Motor neuron (in vitro differentiated cells): ENCODE measurements at regions not wholly inside any gene's neighbourhood (a gene's known extent, or its start where the extent isn't known, plus 50 kb on each side); places are given as distances from the start of the nearest gene placed in this dataset.

Experiments used
- ATAC-seq, 8 experiments: fragments of 200-7000 bp; cut with Tn5 transposase; replicated peaks in 6 of 8; 2 replicates each; pipeline ENCODE4 v1.8.0; 2021; ENCODE audit warnings: mild to moderate bottlenecking in 8 of 8, moderate library complexity in 8 of 8
- H3K27ac ChIP-seq, 2 donors: fragments of 250-450 bp; sonication (Bioruptor Pico); 2 replicates each; pipeline ENCODE4 v1.9.0; 2021; ENCODE audit warnings: antibody characterized with exemption in 2 of 2, mild to moderate bottlenecking in 2 of 2, moderate library complexity in 1 of 2
- H3K4me1 ChIP-seq, 2 donors: fragments of 250-450 bp; sonication (Bioruptor Pico); replicated peaks in 1 of 2; 2 replicates each; pipeline ENCODE4 v1.6.1; 2021; ENCODE audit warnings: antibody characterized with exemption in 2 of 2, mild to moderate bottlenecking in 2 of 2, moderate library complexity in 1 of 2
- H3K4me3 ChIP-seq, 5 donors: fragments of 250-450 bp; sonication (Bioruptor Pico); 2 replicates each; pipeline ENCODE4 v1.9.0; 2021; ENCODE audit warnings: antibody characterized with exemption in 5 of 5, mild to moderate bottlenecking in 5 of 5, moderate library complexity in 4 of 5
- whole genome bisulfite sequencing, 10 experiments: fragments of 450-650 bp; shearing (Covaris generic); methylation state at CpG; one replicate each; pipeline ENCODE4 v1.0.0; 2022; 5-methylcytosine and 5-hydroxymethylcytosine counted together
- in situ Hi-C, 9 experiments: fragments of 400-800 bp; cut with MboI; loops; one replicate each; pipeline ENCODE4 v1.15.0; 2021; ENCODE audit warnings: low sequenced_read_pairs in 9 of 9, low pct_unique_long_range_greater_than_20kb in 2 of 9; ENCODE audit not compliant: unreplicated experiment in 9 of 9

GRCh38 chr5:56328753-56329560 lies 95.8 kb upstream of the ANKRD55 start:
- ATAC-seq, result peak in 1 of 8 experiments; percentile 57
- in situ Hi-C loops, result no loop called here
- Histone ChIP-seq H3K27ac (no peak overlapping the region), H3K4me3 (no peak overlapping the region), H3K4me1 (no peaks in the 10 kb centered on the region)
- 40 to 100% (median 79%) methylated on average over 1 to 3 of the region's 3 CpGs; no CpG with 5 or more reads in 1 of the 10 experiments for WGBS, 10 experiments

GRCh38 chr5:56327809-56328208 lies 94.7 kb upstream of the ANKRD55 start:
- no peaks in the 10 kb centered on the region for H3K4me1 ChIP-seq
- in situ Hi-C loops, result no loop called here
- 27 to 95% (median 80%) methylated on average over 3 to 6 of the region's 6 CpGs; no CpG with 5 or more reads in 6 of the 10 experiments for WGBS, 10 experiments
- ATAC-seq, result peak in 1 of 8 experiments; percentile 17
- no peak overlapping the region for H3K4me3 ChIP-seq
- H3K27ac ChIP-seq, result no peak overlapping the region

GRCh38 chr5:56326770-56327169 lies 93.6 kb upstream of the ANKRD55 start:
- WGBS, 10 experiments, result 83 to 100% (median 92%) methylated on average over 1 to 2 of the region's 3 CpGs; no CpG with 5 or more reads in 6 of the 10 experiments
- Histone ChIP-seq H3K27ac (no peak overlapping the region), H3K4me3 (no peak overlapping the region), H3K4me1 (no peaks in the 10 kb centered on the region)
- no peak for ATAC-seq
- in situ Hi-C loops, result no loop called here

- Histone ChIP-seq H3K4me3 (no peak overlapping the region), H3K27ac (no peak overlapping the region), H3K4me1 (no peaks in the 10 kb centered on the region)
- in situ Hi-C loops, result no loop called here
- no peak for ATAC-seq
These were observed 93.0 kb upstream of the ANKRD55 start for GRCh38 chr5:56326116-56326515.

GRCh38 chr5:56325039-56325438 lies 91.9 kb upstream of the ANKRD55 start:
- no peak for ATAC-seq
- no peaks in the 10 kb centered on the region for H3K4me1 ChIP-seq
- in situ Hi-C loops, result no loop called here
- H3K4me3 ChIP-seq, result no peak overlapping the region
- 59 to 100% (median 96%) methylated on average over 2 of the region's 2 CpGs; no CpG with 5 or more reads in 2 of the 10 experiments for WGBS, 10 experiments
- no peak overlapping the region for H3K27ac ChIP-seq

- no peak overlapping the region for H3K27ac ChIP-seq
- H3K4me3 ChIP-seq, result no peak overlapping the region
- H3K4me1 ChIP-seq, result no peaks in the 10 kb centered on the region
- in situ Hi-C loops, result no loop called here
- WGBS, 10 experiments, result 37 to 100% (median 71%) methylated on average over 1 to 2 of the region's 2 CpGs; no CpG with 5 or more reads in 1 of the 10 experiments
- peak in 1 of 8 experiments; percentile 60 for ATAC-seq
These were observed 90.4 kb upstream of the ANKRD55 start for GRCh38 chr5:56323505-56323904.

GRCh38 chr5:56322592-56322991 lies 89.5 kb upstream of the ANKRD55 start:
- H3K4me3 ChIP-seq, result no peak overlapping the region
- in situ Hi-C loops, result no loop called here
- H3K27ac ChIP-seq, result no peak overlapping the region
- WGBS, 10 experiments, result 75 to 100% (median 83%) methylated on average over 1 to 4 of the region's 10 CpGs; no CpG with 5 or more reads in 4 of the 10 experiments
- ATAC-seq, result peak in 2 of 8 experiments; percentile 48 to 53
- no peaks in the 10 kb centered on the region for H3K4me1 ChIP-seq

GRCh38 chr5:56321236-56321881 lies 88.2 kb upstream of the ANKRD55 start:
- WGBS, 10 experiments, result 40 to 100% (median 80%) methylated on average over 1 to 4 of the region's 10 CpGs; no CpG with 5 or more reads in 4 of the 10 experiments
- Histone ChIP-seq H3K27ac (no peak overlapping the region), H3K4me1 (no peaks in the 10 kb centered on the region), H3K4me3 (no peak overlapping the region)
- ATAC-seq, result no peak
- in situ Hi-C loops, result no loop called here

GRCh38 chr5:56320686-56321085 lies 87.6 kb upstream of the ANKRD55 start:
- H3K4me1 ChIP-seq, result no peaks in the 10 kb centered on the region
- in situ Hi-C loops, result no loop called here
- 100% methylated on average over 1 to 3 of the region's 3 CpGs; no CpG with 5 or more reads in 6 of the 10 experiments for WGBS, 10 experiments

GRCh38 chr5:56319526-56320181 lies 86.5 kb upstream of the ANKRD55 start:
- no peaks in the 10 kb centered on the region for H3K4me1 ChIP-seq
- in situ Hi-C loops, result no loop called here
- WGBS, 10 experiments, result 17 to 100% (median 89%) methylated on average over 1 to 14 of the region's 19 CpGs; no CpG with 5 or more reads in 1 of the 10 experiments

More at GRCh38 chr5:56320686-56321085, 87.6 kb upstream of the ANKRD55 start:
- ATAC-seq, result no peak
- Histone ChIP-seq H3K4me3 (no peak overlapping the region), H3K27ac (no peak overlapping the region)

GRCh38 chr5:56317923-56318561 lies 84.9 kb upstream of the ANKRD55 start:
- no peak for ATAC-seq
- Histone ChIP-seq H3K4me1 (no peaks in the 10 kb centered on the region), H3K27ac (no peak overlapping the region), H3K4me3 (no peak overlapping the region)
- 59 to 100% (median 97%) methylated on average over 1 to 4 of the region's 7 CpGs; no CpG with 5 or more reads in 1 of the 10 experiments for WGBS, 10 experiments
- in situ Hi-C loops, result no loop called here

More at GRCh38 chr5:56319526-56320181, 86.5 kb upstream of the ANKRD55 start:
- Histone ChIP-seq H3K27ac (no peak overlapping the region), H3K4me3 (no peak overlapping the region)
- peak in 1 of 8 experiments; percentile 23 for ATAC-seq

GRCh38 chr5:56316299-56316994 lies 83.3 kb upstream of the ANKRD55 start:
- ATAC-seq, result no peak
- Histone ChIP-seq H3K4me3 (no peak overlapping the region), H3K27ac (no peak overlapping the region), H3K4me1 (no peaks in the 10 kb centered on the region)
- WGBS, 10 experiments, result 83 to 100% (median 93%) methylated on average over 1 to 4 of the region's 4 CpGs
- in situ Hi-C loops, result no loop called here
